HG03103 (cell line): ENCODE measurements at regions not wholly inside any gene's neighbourhood (a gene's known extent, or its start where the extent isn't known, plus 50 kb on each side); places are given as distances from the start of the nearest gene placed in this dataset.
"Not testable (repeated sequence)": the region's sequence is repeated elsewhere in the genome, so short reads cannot be mapped to it uniquely, and the experiment has no call there.

Source experiments
- ATAC-seq: cut with Tn5 transposase; IDR thresholded peaks from one replicate; pipeline ENCODE4 v1.9.1; 2021; ENCODE audit warnings: low read depth; ENCODE audit not compliant: unreplicated experiment

- no peak for ATAC-seq
These were observed 805.1 kb downstream of the TNS3 start for GRCh38 chr7:46776790-46777189.

GRCh38 chr7:46775776-46776175 lies 806.1 kb downstream of the TNS3 start:
- ATAC-seq, result no peak

- ATAC-seq, result no peak
These were observed 806.9 kb downstream of the TNS3 start for GRCh38 chr7:46775020-46775419.

- ATAC-seq, result no peak
These were observed 807.4 kb downstream of the TNS3 start for GRCh38 chr7:46774515-46774914.

GRCh38 chr7:46772776-46773175 lies 809.1 kb downstream of the TNS3 start:
- ATAC-seq, result no peak

GRCh38 chr7:46767071-46767470 lies 814.8 kb downstream of the TNS3 start:
- no peak for ATAC-seq

- ATAC-seq, result no peak
These were observed 817.6 kb downstream of the TNS3 start for GRCh38 chr7:46764100-46764936.

GRCh38 chr7:46763344-46763743 lies 818.6 kb downstream of the TNS3 start:
- ATAC-seq, result no peak

- no peak for ATAC-seq
These were observed 822.0 kb downstream of the TNS3 start for GRCh38 chr7:46759711-46760480.

- ATAC-seq, result no peak
These were observed 824.9 kb downstream of the TNS3 start for GRCh38 chr7:46756996-46757395.

GRCh38 chr7:46756256-46756655 lies 825.7 kb downstream of the TNS3 start:
- ATAC-seq, result no peak

- no peak for ATAC-seq
These were observed 826.5 kb downstream of the TNS3 start for GRCh38 chr7:46755120-46756034.

- no peak for ATAC-seq
These were observed 827.7 kb downstream of the TNS3 start for GRCh38 chr7:46754140-46754720.

GRCh38 chr7:46753662-46754061 lies 828.2 kb downstream of the TNS3 start:
- ATAC-seq, result no peak

- ATAC-seq, result no peak
These were observed 829.0 kb downstream of the TNS3 start for GRCh38 chr7:46752881-46753366.

- not testable (repeated sequence) for ATAC-seq
These were observed 829.8 kb downstream of the TNS3 start for GRCh38 chr7:46751927-46752723.

- ATAC-seq, result no peak
These were observed 830.4 kb upstream of the IGFBP3 start for GRCh38 chr7:46751471-46751870.

GRCh38 chr7:46750321-46750865 lies 829.3 kb upstream of the IGFBP3 start:
- no peak for ATAC-seq
